NCI-H82 treated with DMSO at 0.1 percent for 48 hours (cell line): ENCODE measurements at regions not wholly inside any gene's neighbourhood (a gene's known extent, or its start where the extent isn't known, plus 50 kb on each side); places are given as distances from the start of the nearest gene placed in this dataset.

ENCODE experiments used
- DNase-seq: peaks from one replicate; lab custom pipeline; 2025; ENCODE audit not compliant: unreplicated experiment; lab: John Stamatoyannopoulos, UW

GRCh38 chr2:226440127-226440918, 359.3 kb downstream of the IRS1 start:
- no peak for DNase-seq

GRCh38 chr2:226439337-226439736, 360.3 kb downstream of the IRS1 start:
- no peak for DNase-seq

DNA sequence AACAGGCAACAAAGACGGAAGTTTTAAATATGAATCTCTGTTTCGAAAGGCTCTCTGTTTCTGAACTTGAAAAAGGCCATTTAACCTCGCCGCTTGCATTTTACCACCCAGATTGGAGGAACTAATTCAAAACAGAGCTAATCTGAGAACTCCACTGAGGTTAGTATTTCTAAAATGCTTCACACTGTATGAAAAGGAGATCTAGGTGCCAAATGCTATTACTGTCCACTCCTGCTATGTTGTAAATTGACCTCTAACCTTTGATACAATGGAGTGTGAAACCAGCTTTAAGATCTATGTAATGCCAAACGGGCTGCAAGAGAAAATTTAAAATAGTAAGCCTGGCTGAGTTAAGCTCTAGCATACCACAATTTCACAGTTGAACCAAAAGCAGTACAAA, 364.5 kb downstream of the IRS1 start:
- no peak for DNase-seq

DNA sequence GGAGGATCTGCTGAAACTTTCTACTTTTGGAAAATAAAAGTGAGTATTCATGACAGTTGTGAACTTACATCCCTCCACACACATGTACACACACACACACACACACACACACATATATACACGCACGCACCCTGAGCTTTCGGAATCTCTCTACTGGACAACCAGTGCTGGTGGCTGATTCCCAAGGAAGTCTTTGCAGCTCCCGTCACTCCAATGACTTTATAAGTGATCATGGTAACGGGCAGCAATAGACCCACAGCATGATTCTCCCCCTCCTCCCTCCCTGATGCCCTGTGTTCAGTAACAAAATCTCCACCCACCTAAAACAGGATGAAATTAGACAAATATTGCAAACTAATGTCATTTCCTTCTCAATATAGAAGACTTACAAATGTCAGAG, 364.9 kb downstream of the IRS1 start:
- no peak for DNase-seq

- DNase-seq, result no peak
Observed at GRCh38 chr2:226431288-226431948, 368.2 kb downstream of the IRS1 start.

GRCh38 chr2:226429476-226429875, 370.1 kb downstream of the IRS1 start:
- no peak for DNase-seq

GRCh38 chr2:226427538-226428307, 371.9 kb downstream of the IRS1 start:
- no peak for DNase-seq

DNA sequence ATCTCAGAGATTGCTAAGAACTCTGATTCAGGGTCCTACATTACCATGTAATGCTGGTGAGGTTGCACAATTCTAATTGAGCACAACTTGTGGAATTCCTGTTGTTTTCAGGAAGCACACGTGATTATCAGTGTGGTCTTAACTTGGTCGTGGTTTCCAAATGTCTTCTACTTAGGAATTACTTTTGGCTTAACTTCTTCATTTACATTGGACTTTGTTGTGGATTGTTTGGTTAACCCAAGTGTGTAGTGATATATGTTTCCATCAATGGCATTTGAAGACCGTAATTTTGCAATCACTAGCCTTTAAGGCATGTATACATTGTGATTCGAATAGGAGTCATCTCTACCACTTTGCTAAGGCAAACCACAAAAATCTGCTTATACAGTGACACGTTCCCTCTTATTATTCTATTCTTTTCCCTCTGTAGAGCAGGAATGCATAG, 373.3 kb downstream of the IRS1 start:
- DNase-seq, result no peak

- DNase-seq, result no peak
Observed at GRCh38 chr2:226424971-226425370, 374.6 kb downstream of the IRS1 start.

DNA sequence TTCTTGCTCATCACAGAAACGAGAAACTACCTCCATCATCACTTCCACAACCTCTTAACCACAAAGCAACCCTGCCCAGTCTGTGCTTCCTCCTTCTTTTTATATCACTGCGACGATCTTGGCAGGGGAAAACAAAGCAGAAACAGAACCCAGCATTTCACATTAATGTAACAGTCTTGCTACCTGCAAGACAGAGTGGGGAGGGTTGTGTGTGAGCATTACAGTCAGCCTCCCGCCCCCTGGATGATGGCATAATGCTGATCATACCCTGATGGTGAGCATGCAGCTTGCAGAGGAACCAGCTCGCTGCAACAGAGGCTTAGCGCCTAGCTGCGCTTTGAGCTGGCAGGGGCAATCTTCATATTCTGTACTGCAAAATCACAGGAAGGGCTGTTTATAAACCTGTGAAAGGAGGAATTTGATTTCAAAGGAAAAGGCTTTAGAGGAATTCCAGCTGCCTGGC, 376.1 kb downstream of the IRS1 start:
- DNase-seq, result no peak

- DNase-seq, result no peak
Observed at GRCh38 chr2:226420646-226421045, 379.0 kb downstream of the IRS1 start.

- DNase-seq, result no peak
Observed at GRCh38 chr2:226418521-226418920, 381.1 kb downstream of the IRS1 start.

DNA sequence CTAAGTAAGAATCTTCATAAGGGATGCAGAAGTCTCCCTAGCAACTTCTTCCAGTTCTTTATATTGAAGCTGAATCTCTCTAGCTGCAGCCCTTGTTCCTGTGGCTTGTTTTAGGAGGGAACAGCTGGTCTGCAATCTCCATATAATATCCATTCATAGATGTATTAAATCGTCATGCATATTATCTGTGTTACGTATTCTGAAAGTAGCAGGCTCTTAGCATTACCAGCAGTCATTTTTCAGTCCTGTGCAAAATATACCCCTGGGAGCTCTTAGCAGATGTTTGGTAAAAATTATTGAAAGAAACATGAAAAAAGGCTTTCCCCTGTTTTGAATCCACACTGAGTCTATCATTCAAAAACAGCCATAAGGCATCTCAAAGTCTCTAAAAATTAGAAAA, 385.3 kb downstream of the IRS1 start:
- no peak for DNase-seq

GRCh38 chr2:226413498-226414130, 386.0 kb downstream of the IRS1 start:
- no peak for DNase-seq

DNA sequence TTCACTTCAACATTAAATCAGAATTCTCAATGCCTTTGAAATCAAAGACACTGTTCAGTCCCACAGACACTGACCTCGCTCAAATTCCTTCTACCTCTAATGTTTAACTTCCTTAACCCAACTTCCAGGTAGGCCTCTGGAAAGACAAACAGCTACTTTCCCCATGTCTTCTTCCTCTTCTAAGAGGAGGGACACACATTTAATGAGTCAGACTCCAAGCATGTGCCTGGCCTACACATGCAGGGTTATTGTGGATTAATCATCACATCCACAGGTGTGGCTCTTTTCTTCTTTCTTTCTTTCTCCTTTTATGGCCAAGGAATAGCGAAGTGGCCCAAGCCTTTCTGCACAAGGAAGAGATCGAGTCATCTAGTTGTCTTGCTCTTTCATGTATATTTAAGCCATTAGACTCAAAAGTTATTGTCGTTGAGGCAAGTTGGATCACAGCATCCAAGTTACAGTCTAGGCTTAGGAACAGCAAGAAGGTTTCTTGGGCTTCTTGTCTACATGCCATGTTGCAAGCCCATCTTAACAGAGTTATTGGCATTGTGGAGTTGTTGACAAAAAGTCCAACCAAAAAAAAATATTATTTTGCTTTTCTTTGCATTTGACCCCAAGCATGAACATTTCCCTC, 387.8 kb downstream of the IRS1 start:
- DNase-seq, result no peak

- no peak for DNase-seq
Observed at GRCh38 chr2:226411205-226411604, 388.4 kb downstream of the IRS1 start.

DNA sequence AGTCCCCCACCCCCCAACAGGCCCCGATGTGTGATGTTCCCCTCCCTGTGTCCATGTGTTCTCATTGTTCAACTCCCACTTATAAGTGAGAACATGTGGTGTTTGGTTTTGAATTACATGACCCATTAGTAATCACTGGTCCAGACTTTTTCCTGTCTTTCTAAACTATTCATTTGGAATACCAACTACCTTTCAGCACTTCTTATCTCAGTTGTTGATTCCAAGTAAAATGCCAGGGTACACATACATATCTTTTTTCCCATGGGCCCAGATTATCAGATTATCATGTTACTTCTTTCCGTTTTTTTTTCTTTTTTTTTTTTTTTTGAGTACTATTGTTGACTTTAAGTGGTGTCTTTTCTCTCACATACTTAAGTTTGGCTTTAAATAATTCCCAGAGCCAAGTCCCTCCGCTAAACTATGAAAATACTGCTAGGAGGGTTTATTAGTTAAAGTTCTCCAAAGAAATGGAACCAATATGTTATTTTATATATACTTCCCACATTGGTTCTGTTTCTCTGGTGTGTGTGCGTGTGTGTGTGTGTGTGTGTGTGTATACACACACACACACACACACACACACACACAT, 389.3 kb downstream of the IRS1 start:
- no peak for DNase-seq

DNA sequence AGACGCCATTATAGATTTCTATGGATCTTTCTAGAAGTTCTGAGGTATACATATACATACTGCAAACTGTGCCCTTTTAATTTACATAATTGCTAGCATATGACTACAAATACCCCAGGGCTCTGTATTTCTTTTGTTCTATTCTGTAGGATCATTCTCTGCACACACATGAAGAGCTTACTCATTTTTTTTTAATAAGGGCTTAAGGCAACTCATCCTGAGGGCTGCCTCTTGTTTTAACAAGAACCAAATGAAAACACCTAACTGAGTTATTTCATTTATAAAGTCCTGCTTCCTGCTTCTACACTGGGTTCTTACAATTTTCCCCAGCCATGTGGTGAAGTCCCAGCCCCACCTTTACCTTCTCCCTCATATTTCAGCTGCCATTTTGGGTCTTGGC, 390.5 kb downstream of the IRS1 start:
- no peak for DNase-seq

DNA sequence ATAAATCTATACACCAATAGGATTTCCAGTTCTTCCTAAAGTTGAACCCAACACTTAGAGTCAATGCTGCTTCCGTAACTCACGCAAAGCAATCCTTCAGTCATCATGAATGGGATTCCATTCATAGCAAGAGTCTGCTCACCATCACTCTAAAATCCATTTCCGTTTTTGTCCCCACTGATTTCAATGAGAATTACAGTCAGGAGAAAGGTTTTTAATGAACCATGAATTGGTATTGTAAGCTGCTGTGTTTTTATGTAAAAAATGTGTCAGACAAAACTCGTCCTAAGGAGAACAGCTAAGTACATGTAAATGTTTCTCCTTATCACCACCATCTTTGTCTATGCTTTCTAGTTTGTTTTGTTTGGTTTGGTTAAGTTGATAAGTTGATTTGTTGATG, 391.5 kb downstream of the IRS1 start:
- DNase-seq, result no peak

GRCh38 chr2:226407135-226407534, 392.5 kb downstream of the IRS1 start:
- DNase-seq, result no peak
